GM12874 (cell line): ENCODE measurements at regions not wholly inside any gene's neighbourhood (a gene's known extent, or its start where the extent isn't known, plus 50 kb on each side); places are given as distances from the start of the nearest gene placed in this dataset.

ENCODE experiments used
- CTCF ChIP-seq: IDR thresholded peaks from 2 replicates; pipeline ENCODE4 v1.5.1; 2011; ENCODE audit warnings: low read depth, mild to moderate bottlenecking, control low read depth, low read length, moderate library complexity; ENCODE audit not compliant: insufficient read depth

- no peak for TF ChIP-seq CTCF
Observed at GRCh38 chr5:109467058-109467457, 57.3 kb upstream of the PJA2 start.
